GM23338 (cell line): ENCODE measurements at regions not wholly inside any gene's neighbourhood (a gene's known extent, or its start where the extent isn't known, plus 50 kb on each side); places are given as distances from the start of the nearest gene placed in this dataset.
A peak's percentile ranks its signal among the peaks of the same experiment; 100 is the strongest.
"Not testable (repeated sequence)": the region's sequence is repeated elsewhere in the genome, so short reads cannot be mapped to it uniquely, and the experiment has no call there.

Experiments used
- ATAC-seq: fragments of 200-7000 bp; cut with Tn5 transposase; 3 replicates; pipeline ENCODE4 v1.9.1; 2020
- DNase-seq: peaks from one replicate; pipeline ENCODE4 v3.0.0-alpha.2; 2015; ENCODE audit warnings: low spot score
- H2AFZ ChIP-seq: fragments of 200-600 bp; sonication (generic); 2 replicates; pipeline ENCODE4 v1.8.0; 2016; ENCODE audit warnings: antibody characterized with exemption, mild to moderate bottlenecking, moderate library complexity
- H3F3A ChIP-seq: fragments of 200-600 bp; sonication (generic); replicated peaks from 2 replicates; pipeline ENCODE4 v1.8.0; 2017; ENCODE audit warnings: antibody characterized with exemption, mixed run types, low read depth
- H3K27ac ChIP-seq: fragments of 200-600 bp; sonication (generic); 2 replicates; pipeline ENCODE4 v1.6.1; 2016; ENCODE audit warnings: low read depth
- H3K27me3 ChIP-seq: fragments of 200-600 bp; sonication (generic); 2 replicates; pipeline ENCODE4 v1.8.0; 2016; ENCODE audit warnings: mild to moderate bottlenecking, mixed run types, moderate library complexity; ENCODE audit not compliant: insufficient read depth
- H3K36me3 ChIP-seq: fragments of 200-600 bp; sonication (generic); 2 replicates; pipeline ENCODE4 v1.8.0; 2016; ENCODE audit warnings: mild to moderate bottlenecking; ENCODE audit not compliant: insufficient read depth
- H3K4me1 ChIP-seq: fragments of 200-600 bp; sonication (generic); 2 replicates; pipeline ENCODE4 v1.8.0; 2016; ENCODE audit warnings: mild to moderate bottlenecking, moderate library complexity; ENCODE audit not compliant: insufficient read depth
- H3K4me2 ChIP-seq: fragments of 200-600 bp; sonication (generic); 2 replicates; pipeline ENCODE4 v1.7.1; 2017; ENCODE audit warnings: mixed run types
- H3K4me3 ChIP-seq: fragments of 200-600 bp; sonication (generic); 2 replicates; pipeline ENCODE4 v1.6.1; 2016; ENCODE audit warnings: mixed run types
- H3K79me2 ChIP-seq: fragments of 200-600 bp; sonication (generic); replicated peaks from 2 replicates; pipeline ENCODE4 v1.8.0; 2017; ENCODE audit warnings: mild to moderate bottlenecking; ENCODE audit not compliant: insufficient read depth
- H3K9me2 ChIP-seq: fragments of 200-600 bp; sonication (generic); 2 replicates; pipeline ENCODE4 v1.8.0; 2017; ENCODE audit not compliant: insufficient read depth
- H4K20me1 ChIP-seq: fragments of 200-600 bp; sonication (generic); replicated peaks from 2 replicates; pipeline ENCODE4 v1.8.0; 2017; ENCODE audit warnings: mild to moderate bottlenecking; ENCODE audit not compliant: insufficient read depth
- H3K27ac Mint-ChIP-seq: 2 replicates; pipeline ENCODE4 v1.8.0; 2020; ENCODE audit warnings: inconsistent platforms, mild to moderate bottlenecking, moderate library complexity, mixed read lengths
- H3K27me3 Mint-ChIP-seq: 3 replicates; pipeline ENCODE4 v1.8.0; 2022; ENCODE audit warnings: low read depth, mild to moderate bottlenecking, moderate library complexity, mixed read lengths, inconsistent platforms; ENCODE audit not compliant: insufficient read depth, poor library complexity
- H3K36me3 Mint-ChIP-seq: 3 replicates; pipeline ENCODE4 v1.8.0; 2021; ENCODE audit warnings: low read depth, mild to moderate bottlenecking, inconsistent platforms, moderate library complexity, mixed read lengths
- H3K4me1 Mint-ChIP-seq: 3 replicates; pipeline ENCODE4 v1.8.0; 2020; ENCODE audit warnings: mild to moderate bottlenecking, inconsistent platforms, mixed read lengths
- H3K4me3 Mint-ChIP-seq: 3 replicates; pipeline ENCODE4 v1.8.0; 2021; ENCODE audit warnings: moderate library complexity, mild to moderate bottlenecking, inconsistent platforms, mixed read lengths
- H3K9me3 Mint-ChIP-seq: 3 replicates; pipeline ENCODE4 v1.8.0; 2020; ENCODE audit warnings: moderate library complexity, mild to moderate bottlenecking, inconsistent platforms, mixed read lengths
- CREB1 ChIP-seq: fragments of 250-450 bp; sonication (Bioruptor Pico); IDR thresholded peaks from 2 replicates; pipeline ENCODE4 v1.5.0; 2020; ENCODE audit warnings: low read depth, mild to moderate bottlenecking, moderate library complexity
- EZH2 ChIP-seq: fragments of 200-600 bp; sonication (generic); IDR thresholded peaks from one replicate; pipeline ENCODE4 v1.8.0; 2017; ENCODE audit warnings: antibody characterized with exemption, mild to moderate bottlenecking, low read depth; ENCODE audit not compliant: unreplicated experiment
- EZH2phosphoT487 ChIP-seq: fragments of 200-600 bp; sonication (generic); IDR thresholded peaks from one replicate; pipeline ENCODE4 v1.8.1; 2018; ENCODE audit warnings: antibody characterized with exemption; ENCODE audit not compliant: unreplicated experiment
- JUNB ChIP-seq: IDR thresholded peaks from one replicate; pipeline ENCODE4 v1.6.1; 2016; ENCODE audit warnings: antibody characterized with exemption; ENCODE audit not compliant: unreplicated experiment
- NANOG ChIP-seq: IDR thresholded peaks from 2 replicates; pipeline ENCODE4 v1.6.1; 2016; ENCODE audit warnings: antibody characterized with exemption, borderline replicate concordance
- POLR2AphosphoS5 ChIP-seq: IDR thresholded peaks from 2 replicates; pipeline ENCODE4 v1.6.1; 2016; ENCODE audit warnings: antibody characterized with exemption, low read depth
- STAT1 ChIP-seq: IDR thresholded peaks from one replicate; pipeline ENCODE4 v1.6.1; 2016; ENCODE audit warnings: antibody characterized with exemption; ENCODE audit not compliant: unreplicated experiment
- ZNF114 ChIP-seq: fragments of 250-450 bp; sonication (Bioruptor Pico); IDR thresholded peaks from 2 replicates; pipeline ENCODE4 v1.5.0; 2020; ENCODE audit warnings: mild to moderate bottlenecking, moderate library complexity
- TF ChIP-seq, protein P1 (sequence below): IDR thresholded peaks from one replicate; pipeline ENCODE4 v1.6.1; 2018; ENCODE audit warnings: antibody characterized with exemption; ENCODE audit not compliant: unreplicated experiment
- TF ChIP-seq, protein P2 (sequence below): IDR thresholded peaks from 2 replicates; pipeline ENCODE4 v1.6.1; 2016; ENCODE audit warnings: antibody characterized with exemption

DNA sequence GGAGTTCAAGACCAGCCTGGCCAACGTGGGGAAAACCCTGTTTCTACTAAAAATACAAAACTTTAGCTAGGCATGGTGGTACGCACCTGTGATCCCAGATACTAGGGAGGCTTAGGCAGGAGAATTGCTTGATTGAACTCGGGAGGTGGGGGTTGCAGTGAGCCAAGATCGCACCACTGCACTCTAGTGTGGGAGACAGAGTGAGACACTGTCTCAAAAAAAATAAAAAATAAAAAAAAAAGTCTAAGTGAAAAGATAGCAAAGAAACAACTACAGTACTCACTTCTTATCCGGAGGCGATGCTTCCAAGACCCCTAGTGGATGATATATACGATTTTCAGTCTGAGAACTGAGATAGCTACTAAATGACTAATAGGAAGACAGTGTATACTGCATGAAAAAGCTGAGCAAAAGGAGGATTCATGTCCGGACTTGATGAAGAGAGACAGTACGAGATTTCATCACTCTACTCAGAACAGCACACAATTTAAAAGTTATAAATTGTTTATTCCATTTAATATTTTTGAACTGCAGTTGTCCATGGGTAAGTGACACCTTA lies 138.7 kb upstream of the GOLGA6L6 start:
- DNase-seq, H4K20me1 ChIP-seq: not testable (repeated sequence)

DNA sequence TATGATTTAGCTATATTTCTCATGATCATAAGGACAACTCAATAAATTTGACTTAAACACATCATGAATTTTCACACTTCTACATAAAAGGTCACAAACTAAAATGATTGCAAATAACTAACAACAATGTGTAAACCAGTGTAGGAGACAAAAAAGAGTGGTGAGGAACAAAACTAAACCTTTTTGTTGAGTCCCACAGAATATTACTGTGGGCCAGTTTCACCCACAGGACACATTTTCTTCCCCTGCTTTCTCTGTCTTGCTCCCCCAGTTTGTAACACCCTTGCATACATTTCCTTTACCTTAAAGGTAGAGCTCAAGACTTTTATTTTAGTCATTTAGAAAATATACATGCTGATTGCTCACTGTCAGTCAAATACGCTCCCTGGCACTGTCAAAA lies 130.9 kb upstream of the GOLGA6L6 start:
- no peak for ATAC-seq
- Histone ChIP-seq H3K4me1 (no peaks in the 10 kb centered on the region), H3K79me2 (no peaks in the 10 kb centered on the region), H4K20me1 (no peaks in the 10 kb centered on the region), H3K27me3 (no peaks in the 10 kb centered on the region), H3K4me3 (peak overlapping the region; percentile 7; the same call in 1 of the 2 replicates), H3K36me3 (peaks cover 10% of the 10 kb centered on the region; the same call in 1 of the 2 replicates), H3F3A (no peaks in the 10 kb centered on the region), H3K27ac (no peak overlapping the region), H2AFZ (no peak overlapping the region), H3K9me2 (no peaks in the 10 kb centered on the region), H3K4me2 (no peak overlapping the region)
- no peak for DNase-seq
- Mint-ChIP-seq H3K27me3 (no peaks in the 10 kb centered on the region), H3K4me1 (no peaks in the 10 kb centered on the region), H3K36me3 (no peaks in the 10 kb centered on the region; the same call in 2 of the 3 replicates), H3K9me3 (peaks cover 13% of the 10 kb centered on the region), H3K27ac (no peak overlapping the region), H3K4me3 (no peak overlapping the region)
- TF ChIP-seq POLR2AphosphoS5 (no peak), ZNF114 (CRISPR knock-in tag) (no peak), STAT1 (no peak), NANOG (no peak), CREB1 (CRISPR knock-in tag) (no peak), EZH2 (no peak), JUNB (no peak), EZH2phosphoT487 (no peak)
- TF ChIP-seq, protein P1, sequence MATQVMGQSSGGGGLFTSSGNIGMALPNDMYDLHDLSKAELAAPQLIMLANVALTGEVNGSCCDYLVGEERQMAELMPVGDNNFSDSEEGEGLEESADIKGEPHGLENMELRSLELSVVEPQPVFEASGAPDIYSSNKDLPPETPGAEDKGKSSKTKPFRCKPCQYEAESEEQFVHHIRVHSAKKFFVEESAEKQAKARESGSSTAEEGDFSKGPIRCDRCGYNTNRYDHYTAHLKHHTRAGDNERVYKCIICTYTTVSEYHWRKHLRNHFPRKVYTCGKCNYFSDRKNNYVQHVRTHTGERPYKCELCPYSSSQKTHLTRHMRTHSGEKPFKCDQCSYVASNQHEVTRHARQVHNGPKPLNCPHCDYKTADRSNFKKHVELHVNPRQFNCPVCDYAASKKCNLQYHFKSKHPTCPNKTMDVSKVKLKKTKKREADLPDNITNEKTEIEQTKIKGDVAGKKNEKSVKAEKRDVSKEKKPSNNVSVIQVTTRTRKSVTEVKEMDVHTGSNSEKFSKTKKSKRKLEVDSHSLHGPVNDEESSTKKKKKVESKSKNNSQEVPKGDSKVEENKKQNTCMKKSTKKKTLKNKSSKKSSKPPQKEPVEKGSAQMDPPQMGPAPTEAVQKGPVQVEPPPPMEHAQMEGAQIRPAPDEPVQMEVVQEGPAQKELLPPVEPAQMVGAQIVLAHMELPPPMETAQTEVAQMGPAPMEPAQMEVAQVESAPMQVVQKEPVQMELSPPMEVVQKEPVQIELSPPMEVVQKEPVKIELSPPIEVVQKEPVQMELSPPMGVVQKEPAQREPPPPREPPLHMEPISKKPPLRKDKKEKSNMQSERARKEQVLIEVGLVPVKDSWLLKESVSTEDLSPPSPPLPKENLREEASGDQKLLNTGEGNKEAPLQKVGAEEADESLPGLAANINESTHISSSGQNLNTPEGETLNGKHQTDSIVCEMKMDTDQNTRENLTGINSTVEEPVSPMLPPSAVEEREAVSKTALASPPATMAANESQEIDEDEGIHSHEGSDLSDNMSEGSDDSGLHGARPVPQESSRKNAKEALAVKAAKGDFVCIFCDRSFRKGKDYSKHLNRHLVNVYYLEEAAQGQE = no peak
- TF ChIP-seq, protein P2, sequence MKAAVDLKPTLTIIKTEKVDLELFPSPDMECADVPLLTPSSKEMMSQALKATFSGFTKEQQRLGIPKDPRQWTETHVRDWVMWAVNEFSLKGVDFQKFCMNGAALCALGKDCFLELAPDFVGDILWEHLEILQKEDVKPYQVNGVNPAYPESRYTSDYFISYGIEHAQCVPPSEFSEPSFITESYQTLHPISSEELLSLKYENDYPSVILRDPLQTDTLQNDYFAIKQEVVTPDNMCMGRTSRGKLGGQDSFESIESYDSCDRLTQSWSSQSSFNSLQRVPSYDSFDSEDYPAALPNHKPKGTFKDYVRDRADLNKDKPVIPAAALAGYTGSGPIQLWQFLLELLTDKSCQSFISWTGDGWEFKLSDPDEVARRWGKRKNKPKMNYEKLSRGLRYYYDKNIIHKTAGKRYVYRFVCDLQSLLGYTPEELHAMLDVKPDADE = no peak

More for the DNA sequence above, 138.7 kb upstream of the GOLGA6L6 start:
- H3K9me3 Mint-ChIP-seq, H3K4me1 ChIP-seq, H3K27me3 ChIP-seq, H3K27ac Mint-ChIP-seq, H3K4me3 Mint-ChIP-seq, H3K36me3 Mint-ChIP-seq, H3K27me3 Mint-ChIP-seq, H3K4me1 Mint-ChIP-seq, H3K79me2 ChIP-seq, H3K27ac ChIP-seq, H3K4me2 ChIP-seq, H3K36me3 ChIP-seq, H3K9me2 ChIP-seq, ATAC-seq, H2AFZ ChIP-seq, H3F3A ChIP-seq, H3K4me3 ChIP-seq: not testable (repeated sequence)
